B cell (primary cell): ENCODE measurements at regions not wholly inside any gene's neighbourhood (a gene's known extent, or its start where the extent isn't known, plus 50 kb on each side); places are given as distances from the start of the nearest gene placed in this dataset.

Source experiments
- CTCF ChIP-seq: fragments of 200-600 bp; IDR thresholded peaks from one replicate; pipeline ENCODE4 v1.8.0; 2022; ENCODE audit warnings: antibody characterized with exemption, mild to moderate bottlenecking
- EZH2 ChIP-seq: IDR thresholded peaks from 2 replicates; pipeline ENCODE4 v1.6.1; 2012; ENCODE audit warnings: borderline replicate concordance, low read depth, mild to moderate bottlenecking, moderate library complexity, low read length; ENCODE audit not compliant: insufficient read depth, poor library complexity, severe bottlenecking

DNA sequence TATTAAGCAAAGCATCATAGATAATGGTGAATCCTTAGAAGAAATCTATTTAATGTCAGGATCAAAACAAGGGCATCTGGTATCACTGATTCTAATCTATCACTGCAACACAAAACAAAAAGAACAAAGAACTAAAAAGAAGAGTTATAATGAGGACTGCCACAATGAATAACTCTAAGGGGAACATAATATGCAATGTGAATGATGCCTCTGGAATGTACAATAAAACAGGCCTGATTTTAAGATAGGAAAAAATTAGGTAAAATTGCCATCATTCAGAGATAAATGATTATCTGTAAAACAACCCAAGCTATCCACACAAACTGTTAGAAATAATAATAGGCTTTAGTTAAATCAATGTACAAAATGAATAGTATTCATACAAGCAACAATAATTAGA is 936.7 kb upstream of the CITED2 start:
- TF ChIP-seq CTCF (no peak), EZH2 (no peak)
